D721Med (cell line): ENCODE measurements at regions not wholly inside any gene's neighbourhood (a gene's known extent, or its start where the extent isn't known, plus 50 kb on each side); places are given as distances from the start of the nearest gene placed in this dataset.

Experiments
- DNase-seq: peaks from one replicate; pipeline ENCODE4 v3.0.0; 2011; ENCODE audit warnings: low spot score; ENCODE audit not compliant: insufficient read length
- FAIRE-seq: peaks from 2 replicates; lab custom pipeline; 2011; peaks lifted over from hg19 to GRCh38; lab: Jason Lieb, UNC
- CTCF ChIP-seq: IDR thresholded peaks from 2 replicates; pipeline ENCODE4 v1.5.1; 2012; ENCODE audit warnings: mild to moderate bottlenecking, control low read depth; ENCODE audit not compliant: insufficient read depth; ENCODE audit errors: missing control alignments

- no peak for TF ChIP-seq CTCF
- no peak for DNase-seq
- no peak for FAIRE-seq
Measured at GRCh38 chr6:142009647-142010046, 123.1 kb upstream of the GJE1 start.

- FAIRE-seq (no peak), DNase-seq (no peak)
- no peak for TF ChIP-seq CTCF
Measured at GRCh38 chr6:142008781-142009180, 123.9 kb upstream of the GJE1 start.

GRCh38 chr6:142008016-142008735 is 124.5 kb upstream of the GJE1 start:
- DNase-seq, result no peak
- no peak for FAIRE-seq

DNA sequence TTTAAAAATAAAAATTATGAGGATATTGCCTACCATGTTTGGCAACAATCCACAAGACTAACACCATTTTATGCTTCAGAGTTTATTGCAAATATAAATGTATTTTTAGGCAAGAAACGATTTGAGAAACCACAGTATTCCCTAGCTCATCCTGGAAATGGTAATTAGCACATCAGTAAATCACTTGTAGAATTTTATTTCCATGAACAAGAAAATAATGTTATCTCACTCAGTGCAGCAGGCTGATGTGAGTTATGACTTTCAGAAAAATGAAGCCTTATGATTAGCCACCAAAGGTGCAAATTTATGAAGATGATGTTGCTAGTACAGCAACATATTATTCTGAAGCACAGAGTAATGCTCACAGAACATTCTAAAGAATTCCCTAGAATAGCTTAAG is 127.7 kb upstream of the GJE1 start:
- no peak for TF ChIP-seq CTCF
- DNase-seq (no peak), FAIRE-seq (no peak)

More at GRCh38 chr6:142008016-142008735, 124.5 kb upstream of the GJE1 start:
- no peak for TF ChIP-seq CTCF

DNA sequence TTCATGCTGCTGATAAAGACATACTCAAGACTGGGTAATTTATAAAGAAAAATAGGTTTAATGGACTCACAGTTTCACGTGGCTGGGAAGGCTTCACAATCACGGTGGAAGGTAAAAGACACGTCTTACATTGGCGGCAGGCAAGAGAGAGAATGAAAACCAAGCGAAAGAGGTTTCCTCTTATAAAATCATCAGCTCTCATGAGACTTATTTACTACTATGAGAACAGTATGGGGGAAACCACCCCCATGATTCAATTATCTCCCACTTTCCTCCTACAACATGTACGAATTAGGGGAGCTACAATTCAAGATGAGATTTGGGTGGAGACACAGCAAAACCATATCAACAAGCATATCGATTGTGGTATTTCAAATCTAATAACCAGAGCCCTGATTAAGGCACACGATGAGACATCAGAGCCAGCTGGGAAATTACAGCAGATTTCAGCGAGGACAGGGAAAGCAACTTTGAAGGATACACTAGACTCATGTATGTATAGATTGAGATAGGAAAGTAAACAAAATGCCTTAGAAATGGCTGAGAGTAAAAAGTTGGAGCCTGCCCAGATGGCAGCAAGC is 129.8 kb upstream of the GJE1 start:
- no peak for FAIRE-seq

DNA sequence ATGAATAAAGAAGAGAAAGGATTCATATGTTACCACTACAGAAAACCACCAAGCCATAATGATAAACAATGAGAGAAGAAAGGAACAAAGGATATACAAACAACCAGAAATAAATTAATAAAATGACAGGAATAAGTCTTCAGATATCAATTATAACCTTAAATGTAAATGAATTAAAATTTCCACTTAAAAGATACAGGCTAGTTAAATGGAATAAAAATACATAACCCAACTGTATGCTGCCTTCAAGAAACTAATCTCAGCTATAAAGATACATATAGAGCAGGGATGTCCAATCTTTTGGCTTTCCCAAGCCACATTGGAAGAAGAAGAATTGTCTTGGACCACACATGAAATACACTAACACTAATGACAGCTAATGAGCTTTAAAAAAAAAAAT is 135.9 kb upstream of the GJE1 start:
- FAIRE-seq, result no peak
- DNase-seq, result no peak
- TF ChIP-seq CTCF, result no peak

More for the DNA sequence above, 129.8 kb upstream of the GJE1 start:
- DNase-seq, result no peak
- no peak for TF ChIP-seq CTCF

DNA sequence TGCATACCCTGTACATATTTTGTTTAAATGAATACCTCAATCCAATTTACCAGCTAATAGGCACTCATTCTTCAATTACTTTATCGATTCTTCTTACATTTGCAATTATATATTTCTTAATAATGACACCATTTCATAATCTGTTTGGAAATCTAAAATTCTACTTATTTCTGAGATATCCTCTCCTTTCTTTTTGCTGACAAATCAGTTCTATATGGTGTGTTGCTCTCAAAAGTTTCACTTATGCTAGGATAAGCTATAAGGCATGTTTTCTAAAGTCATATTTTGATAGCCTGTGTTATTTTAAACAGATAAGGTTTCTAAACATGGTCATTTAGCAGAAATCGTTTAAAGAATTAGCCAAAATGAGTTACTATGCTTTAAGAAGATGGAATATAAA is 140.6 kb upstream of the GJE1 start:
- TF ChIP-seq CTCF, result no peak
- DNase-seq (no peak), FAIRE-seq (no peak)
